ENCODE measurements at regions not wholly inside any gene's neighbourhood (a gene's known extent, or its start where the extent isn't known, plus 50 kb on each side); places are given as distances from the start of the nearest gene placed in this dataset.

GRCh38 chr12:18906395-18906794 lies 168.5 kb downstream of the CAPZA3 start:
- no peaks in the 10 kb centered on the region for H3K27me3 Mint-ChIP-seq (ENCODE audit: low read depth in 2 of 2)
- H3K36me3 ChIP-seq (ENCODE audit: control insufficient read depth, insufficient read depth, low read length) = no peaks in the 10 kb centered on the region
- H3K27me3 ChIP-seq (ENCODE audit: control insufficient read depth, insufficient read depth, low read length) = no peaks in the 10 kb centered on the region
- no peak for DNase-seq
- H3K9me3 Mint-ChIP-seq = peaks cover 3 to 9% of the 10 kb centered on the region in 2 donors
- H3K4me3 ChIP-seq (ENCODE audit: low read length) = no peak overlapping the region
- H3K9me3 ChIP-seq (ENCODE audit: control insufficient read depth, insufficient read depth, low read length) = no peaks in the 10 kb centered on the region
- no peak overlapping the region for H3K4me3 Mint-ChIP-seq
- no peak overlapping the region for H3K27ac ChIP-seq (ENCODE audit: low read length)
- no peak overlapping the region for H3K27ac Mint-ChIP-seq
- H3K4me1 Mint-ChIP-seq = no peaks in the 10 kb centered on the region
- no peaks in the 10 kb centered on the region for H3K4me1 ChIP-seq (ENCODE audit: control insufficient read depth, insufficient read depth, low read length)
- intact Hi-C loops (cut with micrococcal nuclease) = no loop called here
- H3K36me3 Mint-ChIP-seq = no peaks in the 10 kb centered on the region
- no peak for TF ChIP-seq CTCF (IDR thresholded peaks at IDR 0.05)
- ATAC-seq = no peak
- no CpG with 5 or more reads among the region's 1 CpG for WGBS (ENCODE audit: insufficient coverage)

GRCh38 chr12:18907127-18907526 lies 169.2 kb downstream of the CAPZA3 start:
- H3K27me3 ChIP-seq (ENCODE audit: control insufficient read depth, insufficient read depth, low read length) = no peaks in the 10 kb centered on the region
- no peak for DNase-seq
- Mint-ChIP-seq H3K4me1 (no peaks in the 10 kb centered on the region), H3K27me3 (ENCODE audit: low read depth in 2 of 2) (no peaks in the 10 kb centered on the region), H3K27ac (no peak overlapping the region), H3K4me3 (no peak overlapping the region), H3K36me3 (no peaks in the 10 kb centered on the region), H3K9me3 (peaks cover 5 to 9% of the 10 kb centered on the region in 2 donors)
- no peak overlapping the region for H3K4me3 ChIP-seq (ENCODE audit: low read length)
- H3K27ac ChIP-seq (ENCODE audit: low read length) = no peak overlapping the region
- ATAC-seq = no peak
- H3K9me3 ChIP-seq (ENCODE audit: control insufficient read depth, insufficient read depth, low read length) = no peaks in the 10 kb centered on the region
- H3K36me3 ChIP-seq (ENCODE audit: control insufficient read depth, insufficient read depth, low read length) = no peaks in the 10 kb centered on the region
- no peak for TF ChIP-seq CTCF (IDR thresholded peaks at IDR 0.05)
- intact Hi-C loops (cut with micrococcal nuclease) = no loop called here
- WGBS (ENCODE audit: insufficient coverage) = 78% methylated on average over 5 of the region's 5 CpGs
- no peaks in the 10 kb centered on the region for H3K4me1 ChIP-seq (ENCODE audit: control insufficient read depth, insufficient read depth, low read length)

GRCh38 chr12:18907728-18908127 lies 169.8 kb downstream of the CAPZA3 start:
- WGBS (ENCODE audit: insufficient coverage) = 90% methylated on average over 6 of the region's 7 CpGs

More at GRCh38 chr12:18907728-18908127, 169.8 kb downstream of the CAPZA3 start:
- H3K27ac Mint-ChIP-seq = no peak overlapping the region
- H3K9me3 Mint-ChIP-seq = peaks cover 5% of the 10 kb centered on the region in 2 donors
- intact Hi-C loops (cut with micrococcal nuclease) = no loop called here
- no peak for TF ChIP-seq CTCF (IDR thresholded peaks at IDR 0.05)
- Histone ChIP-seq H3K36me3 (ENCODE audit: control insufficient read depth, insufficient read depth, low read length) (no peaks in the 10 kb centered on the region), H3K9me3 (ENCODE audit: control insufficient read depth, insufficient read depth, low read length) (no peaks in the 10 kb centered on the region), H3K4me3 (ENCODE audit: low read length) (no peak overlapping the region), H3K27me3 (ENCODE audit: control insufficient read depth, insufficient read depth, low read length) (no peaks in the 10 kb centered on the region), H3K27ac (ENCODE audit: low read length) (no peak overlapping the region), H3K4me1 (ENCODE audit: control insufficient read depth, insufficient read depth, low read length) (no peaks in the 10 kb centered on the region)
- no peaks in the 10 kb centered on the region for H3K27me3 Mint-ChIP-seq (ENCODE audit: low read depth in 2 of 2)
- no peaks in the 10 kb centered on the region for H3K4me1 Mint-ChIP-seq
- ATAC-seq = no peak
- no peaks in the 10 kb centered on the region for H3K36me3 Mint-ChIP-seq
- DNase-seq = no peak
- H3K4me3 Mint-ChIP-seq = no peak overlapping the region

Data from natural killer cell (primary cell).